Gastrocnemius medialis (tissue), 4 donors: ENCODE measurements at regions not wholly inside any gene's neighbourhood (a gene's known extent, or its start where the extent isn't known, plus 50 kb on each side); places are given as distances from the start of the nearest gene placed in this dataset.

Experiments
- CTCF ChIP-seq, 5 experiments: fragments of 450-650 bp in 3 of 5; fragments of 200-600 bp in 2 of 5; sonication (generic) in 2 of 5; IDR thresholded peaks in 4 of 5; conservative IDR thresholded peaks in 1 of 5; 1 replicate in 4 of 5; 2 replicates in 1 of 5; pipeline ENCODE4 v1.5.1; 2016 to 2019; ENCODE audit warnings: antibody characterized with exemption in 5 of 5, mild to moderate bottlenecking in 3 of 5, moderate library complexity in 3 of 5
- POLR2A ChIP-seq, 2 donors: fragments of 450-650 bp; IDR thresholded peaks; one replicate each; pipeline ENCODE4 v1.6.1; 2017; ENCODE audit warnings: antibody characterized with exemption in 2 of 2, mild to moderate bottlenecking in 2 of 2, moderate library complexity in 2 of 2

- TF ChIP-seq CTCF (IDR thresholded peaks at IDR 0.05 in 4 of 5, conservative IDR thresholded peaks at IDR 0.05 in 1 of 5) (no peak), POLR2A (IDR thresholded peaks at IDR 0.05) (no peak)
Observed at GRCh38 chr10:88083597-88083989, 220.2 kb downstream of the PTEN start.
